ENCODE measurements at regions not wholly inside any gene's neighbourhood (a gene's known extent, or its start where the extent isn't known, plus 50 kb on each side); places are given as distances from the start of the nearest gene placed in this dataset.

DNA sequence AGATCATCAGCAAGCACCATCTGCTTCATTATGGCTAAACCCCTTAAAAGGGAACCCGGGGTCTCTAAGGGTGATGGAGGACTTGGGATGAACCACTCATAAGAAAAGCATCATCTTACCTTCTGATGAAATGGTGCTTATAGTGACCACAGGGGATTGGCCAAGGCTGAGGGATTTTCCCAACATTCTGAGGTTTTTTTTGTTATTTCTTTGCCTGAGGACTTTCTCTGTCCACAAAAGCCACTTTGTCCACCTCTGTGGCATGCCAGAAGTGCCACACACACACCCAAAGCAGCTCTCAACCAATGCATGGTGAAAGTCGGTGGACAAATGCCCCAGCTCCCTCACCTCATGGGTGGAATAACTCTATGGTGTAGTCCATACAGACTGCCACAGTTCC is 79.3 kb upstream of the TOP1 start:
- Histone ChIP-seq H3K27me3 (ENCODE audit: control insufficient read depth in 1 of 2, insufficient read depth in 2 of 2, low read length in 2 of 2) (no peaks in the 10 kb centered on the region), H3K4me3 (ENCODE audit: low read length) (no peak overlapping the region), H3K36me3 (ENCODE audit: insufficient read depth, low read length) (no peaks in the 10 kb centered on the region), H3K4me1 (ENCODE audit: insufficient read depth, low read length) (no peaks in the 10 kb centered on the region), H3K9me3 (ENCODE audit: control insufficient read depth in 1 of 2, insufficient read depth in 1 of 2, low read length in 2 of 2) (peaks cover 0 to 3% of the 10 kb centered on the region in 2 experiments), H3K27ac (ENCODE audit: low read depth in 1 of 2, low read length in 2 of 2) (no peak overlapping the region)
- intact Hi-C loops (cut with DNase I, micrococcal nuclease) = no loop called here
- Mint-ChIP-seq H3K4me3 (no peak overlapping the region), H3K4me1 (ENCODE audit: low read depth) (no peaks in the 10 kb centered on the region), H3K36me3 (ENCODE audit: low read depth) (no peaks in the 10 kb centered on the region), H3K9me3 (no peaks in the 10 kb centered on the region), H3K27ac (no peak overlapping the region), H3K27me3 (no peaks in the 10 kb centered on the region)
- CTCF ChIA-PET = interaction anchor here (1.7 kb wide), 1 partner anchor 13 kb away, joined by 4 read pairs; no protein-coding TSS in a partner anchor
- TF ChIP-seq, protein P1, sequence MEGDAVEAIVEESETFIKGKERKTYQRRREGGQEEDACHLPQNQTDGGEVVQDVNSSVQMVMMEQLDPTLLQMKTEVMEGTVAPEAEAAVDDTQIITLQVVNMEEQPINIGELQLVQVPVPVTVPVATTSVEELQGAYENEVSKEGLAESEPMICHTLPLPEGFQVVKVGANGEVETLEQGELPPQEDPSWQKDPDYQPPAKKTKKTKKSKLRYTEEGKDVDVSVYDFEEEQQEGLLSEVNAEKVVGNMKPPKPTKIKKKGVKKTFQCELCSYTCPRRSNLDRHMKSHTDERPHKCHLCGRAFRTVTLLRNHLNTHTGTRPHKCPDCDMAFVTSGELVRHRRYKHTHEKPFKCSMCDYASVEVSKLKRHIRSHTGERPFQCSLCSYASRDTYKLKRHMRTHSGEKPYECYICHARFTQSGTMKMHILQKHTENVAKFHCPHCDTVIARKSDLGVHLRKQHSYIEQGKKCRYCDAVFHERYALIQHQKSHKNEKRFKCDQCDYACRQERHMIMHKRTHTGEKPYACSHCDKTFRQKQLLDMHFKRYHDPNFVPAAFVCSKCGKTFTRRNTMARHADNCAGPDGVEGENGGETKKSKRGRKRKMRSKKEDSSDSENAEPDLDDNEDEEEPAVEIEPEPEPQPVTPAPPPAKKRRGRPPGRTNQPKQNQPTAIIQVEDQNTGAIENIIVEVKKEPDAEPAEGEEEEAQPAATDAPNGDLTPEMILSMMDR (IDR thresholded peaks at IDR 0.05) = no peak
- ATAC-seq (ENCODE audit: poor library complexity) = no peak
- POLR2A ChIA-PET = no interaction called here
- no peak for DNase-seq

DNA sequence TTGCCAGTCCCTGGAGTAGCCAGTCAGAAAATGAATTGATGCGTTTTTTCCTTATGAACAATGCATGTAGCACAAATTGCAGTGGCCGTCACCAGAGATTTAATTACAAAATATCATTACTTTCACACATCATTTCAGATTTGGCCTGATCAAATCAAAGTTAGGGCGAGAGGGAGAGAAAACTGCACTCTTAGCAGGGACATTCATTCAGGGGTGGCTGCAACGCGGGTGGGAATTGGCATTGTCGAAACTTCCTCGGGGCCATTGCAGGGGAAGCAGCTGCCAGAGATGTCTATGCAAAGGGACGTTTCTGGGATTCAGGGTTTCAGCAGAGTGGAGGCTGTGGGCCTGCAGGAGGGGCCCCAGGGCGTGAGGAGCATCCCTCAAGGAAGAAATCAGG is 76.5 kb upstream of the TOP1 start:
- Mint-ChIP-seq H3K27me3 (peaks cover 4% of the 10 kb centered on the region), H3K9me3 (no peaks in the 10 kb centered on the region), H3K4me1 (ENCODE audit: low read depth) (no peaks in the 10 kb centered on the region), H3K4me3 (no peak overlapping the region), H3K27ac (no peak overlapping the region), H3K36me3 (ENCODE audit: low read depth) (no peaks in the 10 kb centered on the region)
- intact Hi-C loops (cut with DNase I, micrococcal nuclease) = no loop called here
- POLR2A ChIA-PET = no interaction called here
- Histone ChIP-seq H3K9me3 (ENCODE audit: control insufficient read depth in 1 of 2, insufficient read depth in 1 of 2, low read length in 2 of 2) (peaks cover 0 to 3% of the 10 kb centered on the region in 2 experiments), H3K27ac (ENCODE audit: low read depth in 1 of 2, low read length in 2 of 2) (no peak overlapping the region), H3K36me3 (ENCODE audit: insufficient read depth, low read length) (no peaks in the 10 kb centered on the region), H3K4me3 (ENCODE audit: low read length) (no peak overlapping the region), H3K4me1 (ENCODE audit: insufficient read depth, low read length) (no peaks in the 10 kb centered on the region), H3K27me3 (ENCODE audit: control insufficient read depth in 1 of 2, insufficient read depth in 2 of 2, low read length in 2 of 2) (no peaks in the 10 kb centered on the region)
- no peak for ATAC-seq (ENCODE audit: poor library complexity)
- no peak for DNase-seq
- CTCF ChIA-PET = no interaction called here
- TF ChIP-seq, protein P1 (IDR thresholded peaks at IDR 0.05) = no peak

DNA sequence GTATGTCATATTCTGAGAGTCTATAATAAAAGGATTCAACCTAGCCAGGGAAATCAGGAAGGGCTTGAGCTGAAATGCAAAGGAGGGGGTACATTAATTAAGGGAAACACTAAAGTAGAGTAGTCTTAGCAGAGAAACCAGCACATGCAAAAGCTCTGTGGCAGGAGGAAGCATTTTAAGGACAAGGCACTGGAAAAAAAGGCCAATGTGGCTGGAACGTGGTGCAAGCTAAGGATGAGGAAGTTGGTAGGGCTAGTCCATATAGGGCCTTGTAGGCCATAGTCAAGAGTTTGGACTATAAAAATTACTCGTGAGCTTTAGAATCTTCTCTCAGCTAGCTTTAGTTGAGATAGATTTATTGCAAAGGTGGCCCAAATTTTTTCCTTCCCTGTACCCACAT is 75.2 kb upstream of the TOP1 start:
- H3K4me1 Mint-ChIP-seq (ENCODE audit: low read depth) = no peaks in the 10 kb centered on the region
- Histone ChIP-seq H3K27ac (ENCODE audit: low read depth in 1 of 2, low read length in 2 of 2) (no peak overlapping the region), H3K4me1 (ENCODE audit: insufficient read depth, low read length) (no peaks in the 10 kb centered on the region), H3K9me3 (ENCODE audit: control insufficient read depth in 1 of 2, insufficient read depth in 1 of 2, low read length in 2 of 2) (peaks cover 0 to 3% of the 10 kb centered on the region in 2 experiments), H3K4me3 (ENCODE audit: low read length) (no peak overlapping the region), H3K27me3 (ENCODE audit: control insufficient read depth in 1 of 2, insufficient read depth in 2 of 2, low read length in 2 of 2) (no peaks in the 10 kb centered on the region), H3K36me3 (ENCODE audit: insufficient read depth, low read length) (no peaks in the 10 kb centered on the region)
- no peak overlapping the region for H3K27ac Mint-ChIP-seq
- intact Hi-C loops (cut with DNase I, micrococcal nuclease) = no loop called here
- ChIA-PET POLR2A (no interaction called here), CTCF (interaction anchor here (2.1 kb wide), 1 partner anchor 10 kb away, joined by 7 read pairs; no protein-coding TSS in a partner anchor)
- TF ChIP-seq, protein P1 (IDR thresholded peaks at IDR 0.05) = no peak
- DNase-seq (no peak), ATAC-seq (ENCODE audit: poor library complexity) (no peak)
- H3K4me3 Mint-ChIP-seq = no peak overlapping the region
- H3K27me3 Mint-ChIP-seq = peaks cover 4% of the 10 kb centered on the region
- H3K36me3 Mint-ChIP-seq (ENCODE audit: low read depth) = no peaks in the 10 kb centered on the region
- H3K9me3 Mint-ChIP-seq = no peaks in the 10 kb centered on the region

Data from CD4-positive, alpha-beta T cell (primary cell).